CD4-positive, alpha-beta T cell (primary cell): ENCODE measurements at regions not wholly inside any gene's neighbourhood (a gene's known extent, or its start where the extent isn't known, plus 50 kb on each side); places are given as distances from the start of the nearest gene placed in this dataset.
"Not testable (repeated sequence)": the region's sequence is repeated elsewhere in the genome, so short reads cannot be mapped to it uniquely, and the experiment has no call there.

Source experiments
- ATAC-seq: fragments of 200-7000 bp; cut with Tn5 transposase; one replicate; pipeline ENCODE4 v1.10.0; 2022; ENCODE audit warnings: mild to moderate bottlenecking; ENCODE audit not compliant: poor library complexity
- CTCF ChIA-PET: fragments of 350-600 bp; sonication (Branson Sonifier 250); formaldehyde crosslinking; loops from one replicate; lab custom pipeline; 2021; ENCODE audit warnings: antibody characterized with exemption, inconsistent platforms; lab: Charles Lee
- POLR2A ChIA-PET: fragments of 350-600 bp; sonication (Branson Sonifier 250); formaldehyde crosslinking; loops from one replicate; lab custom pipeline; 2021; ENCODE audit warnings: antibody characterized with exemption, inconsistent platforms; lab: Charles Lee
- DNase-seq, 14 experiments: peaks; one replicate each; pipeline ENCODE4 v3.0.0-alpha.2; 2013 to 2020; ENCODE audit warnings: mixed read lengths in 2 of 14
- H3K27ac ChIP-seq, 2 donors: one replicate each; pipeline versions ENCODE4 v1.5.1 to v1.7.0; 2013; ENCODE audit warnings: low read length in 2 of 2, low read depth in 1 of 2, mild to moderate bottlenecking in 1 of 2
- H3K27me3 ChIP-seq, 2 experiments: 1 replicate in 1 of 2; 2 replicates in 1 of 2; pipeline versions ENCODE4 v1.6.1 to v1.7.0; 2013; ENCODE audit warnings: low read length in 2 of 2, control low read depth in 1 of 2, mild to moderate bottlenecking in 1 of 2, moderate library complexity in 1 of 2; ENCODE audit not compliant: insufficient read depth in 2 of 2, control insufficient read depth in 1 of 2
- H3K36me3 ChIP-seq: one replicate; pipeline ENCODE4 v1.6.1; 2013; ENCODE audit warnings: low read length, control low read depth; ENCODE audit not compliant: insufficient read depth
- H3K4me1 ChIP-seq: one replicate; pipeline ENCODE4 v1.6.1; 2013; ENCODE audit warnings: low read length, control low read depth; ENCODE audit not compliant: insufficient read depth
- H3K4me3 ChIP-seq: one replicate; pipeline ENCODE4 v1.5.1; 2013; ENCODE audit warnings: mild to moderate bottlenecking, low read length, moderate library complexity
- H3K9me3 ChIP-seq, 2 experiments: 1 replicate in 1 of 2; 2 replicates in 1 of 2; pipeline versions ENCODE4 v1.6.1 to v1.7.0; 2013; ENCODE audit warnings: low read length in 2 of 2, mild to moderate bottlenecking in 2 of 2, control low read depth in 1 of 2, moderate library complexity in 1 of 2; ENCODE audit not compliant: control insufficient read depth in 1 of 2, insufficient read depth in 1 of 2
- H3K27ac Mint-ChIP-seq: one replicate; pipeline ENCODE4 v1.8.0; 2020; ENCODE audit warnings: mixed read lengths
- H3K27me3 Mint-ChIP-seq: one replicate; pipeline ENCODE4 v1.8.0; 2021; ENCODE audit warnings: mixed read lengths
- H3K36me3 Mint-ChIP-seq: one replicate; pipeline ENCODE4 v1.8.0; 2021; ENCODE audit warnings: low read depth, mixed read lengths
- H3K4me1 Mint-ChIP-seq: one replicate; pipeline ENCODE4 v1.8.0; 2021; ENCODE audit warnings: low read depth, mixed read lengths
- H3K4me3 Mint-ChIP-seq: one replicate; pipeline ENCODE4 v1.8.0; 2020; ENCODE audit warnings: mild to moderate bottlenecking, mixed read lengths
- H3K9me3 Mint-ChIP-seq: one replicate; pipeline ENCODE4 v1.8.0; 2020; ENCODE audit warnings: mixed read lengths
- intact Hi-C, 2 experiments: fragments of 100-400 bp; cut with DNase I in 1 of 2; cut with micrococcal nuclease in 1 of 2; formaldehyde crosslinking; loops; one replicate each; pipeline versions ENCODE4 v1.15.1 to v1.9.0; 2023 to 2025; cut with DNase I, micrococcal nuclease
- TF ChIP-seq, protein P1 (sequence below): fragments of 200-600 bp; IDR thresholded peaks from one replicate; pipeline ENCODE4 v1.8.0; 2022; ENCODE audit warnings: antibody characterized with exemption, mild to moderate bottlenecking

- H3K36me3 ChIP-seq, H3K9me3 ChIP-seq, H3K27ac ChIP-seq, H3K4me1 ChIP-seq, POLR2A ChIA-PET, H3K4me1 Mint-ChIP-seq, H3K27me3 ChIP-seq, H3K9me3 Mint-ChIP-seq, DNase-seq, H3K4me3 ChIP-seq, H3K36me3 Mint-ChIP-seq, intact Hi-C loops, H3K4me3 Mint-ChIP-seq, CTCF ChIA-PET, H3K27ac Mint-ChIP-seq, ATAC-seq: not testable (repeated sequence)
- peaks cover 33% of the 10 kb centered on the region for H3K27me3 Mint-ChIP-seq
Observed at GRCh38 chr11:3444420-3444744, 65.4 kb upstream of the ZNF195 start.

DNA sequence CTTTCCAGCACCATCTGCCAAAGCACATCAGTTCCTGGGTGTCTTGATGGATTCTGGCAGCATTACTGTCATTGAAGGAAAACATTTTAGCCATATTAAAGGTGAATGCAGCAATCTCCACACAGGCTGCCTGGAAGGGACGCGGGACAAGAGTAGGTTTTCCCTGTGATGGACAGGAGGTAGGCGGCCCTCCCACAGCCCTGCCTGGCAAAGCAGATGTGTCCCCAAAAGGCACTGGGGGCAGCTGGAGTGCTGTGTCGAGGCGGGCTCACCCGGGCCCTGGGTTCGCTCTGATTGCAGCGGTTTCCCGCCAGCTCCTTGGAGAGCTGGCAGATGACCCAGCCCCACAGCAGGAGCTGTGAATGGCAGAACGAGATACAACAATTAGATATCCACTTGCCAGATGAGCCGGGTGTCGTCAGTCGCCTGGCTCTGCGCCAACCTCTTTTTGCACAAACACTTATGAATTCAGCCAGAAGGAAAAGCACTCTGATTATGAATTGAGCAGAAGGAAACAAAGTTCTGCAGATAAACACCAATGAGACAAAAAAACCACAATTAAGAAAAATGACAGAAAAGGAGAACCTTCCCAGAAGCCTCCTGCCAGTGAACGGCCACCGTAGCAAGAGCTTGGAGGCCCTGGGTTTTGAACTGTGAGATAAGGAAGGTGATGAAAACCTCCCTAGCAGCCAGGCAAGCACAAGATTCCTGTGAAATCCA, 64.9 kb upstream of the ZNF195 start:
- H3K36me3 ChIP-seq, H3K4me1 ChIP-seq, H3K4me1 Mint-ChIP-seq, H3K4me3 ChIP-seq, H3K9me3 Mint-ChIP-seq, intact Hi-C loops, H3K27me3 ChIP-seq, POLR2A ChIA-PET, ATAC-seq, DNase-seq, H3K4me3 Mint-ChIP-seq, H3K9me3 ChIP-seq, H3K36me3 Mint-ChIP-seq, H3K27ac ChIP-seq, CTCF ChIA-PET, H3K27ac Mint-ChIP-seq: not testable (repeated sequence)
- H3K27me3 Mint-ChIP-seq = peaks cover 36% of the 10 kb centered on the region

DNA sequence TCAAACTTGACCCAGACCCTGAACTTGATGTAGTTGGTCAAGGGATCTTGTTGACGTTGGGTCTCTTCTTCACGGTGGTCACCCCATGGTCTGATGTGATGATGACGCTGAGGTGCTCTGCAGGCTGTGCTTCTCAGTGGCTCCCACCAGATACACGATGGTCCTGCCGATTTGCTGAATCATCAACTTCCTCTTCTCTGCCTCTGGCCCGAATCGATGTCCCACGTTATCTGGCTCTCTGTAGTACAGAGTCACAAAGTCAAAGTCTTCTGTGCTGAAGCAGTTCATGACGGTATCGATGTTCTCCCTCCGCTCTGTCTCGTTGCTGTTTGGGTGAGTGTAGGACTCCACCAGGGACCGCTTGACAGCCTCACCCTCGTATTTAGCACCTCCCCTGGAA, 58.5 kb upstream of the ZNF195 start:
- H3K9me3 ChIP-seq, intact Hi-C loops, CTCF ChIA-PET: not testable (repeated sequence)

GRCh38 chr11:3434976-3435375, 56.0 kb upstream of the ZNF195 start:
- no peak overlapping the region for H3K4me3 Mint-ChIP-seq
- CTCF ChIA-PET = no interaction called here

More for the DNA sequence above, 58.5 kb upstream of the ZNF195 start:
- H3K27me3 ChIP-seq, H3K36me3 ChIP-seq, H3K4me3 ChIP-seq, H3K27ac Mint-ChIP-seq, ATAC-seq, H3K27ac ChIP-seq, H3K9me3 Mint-ChIP-seq, POLR2A ChIA-PET, H3K4me1 Mint-ChIP-seq, H3K4me1 ChIP-seq, H3K4me3 Mint-ChIP-seq, DNase-seq, H3K36me3 Mint-ChIP-seq: not testable (repeated sequence)
- H3K27me3 Mint-ChIP-seq = peaks cover 11% of the 10 kb centered on the region

DNA sequence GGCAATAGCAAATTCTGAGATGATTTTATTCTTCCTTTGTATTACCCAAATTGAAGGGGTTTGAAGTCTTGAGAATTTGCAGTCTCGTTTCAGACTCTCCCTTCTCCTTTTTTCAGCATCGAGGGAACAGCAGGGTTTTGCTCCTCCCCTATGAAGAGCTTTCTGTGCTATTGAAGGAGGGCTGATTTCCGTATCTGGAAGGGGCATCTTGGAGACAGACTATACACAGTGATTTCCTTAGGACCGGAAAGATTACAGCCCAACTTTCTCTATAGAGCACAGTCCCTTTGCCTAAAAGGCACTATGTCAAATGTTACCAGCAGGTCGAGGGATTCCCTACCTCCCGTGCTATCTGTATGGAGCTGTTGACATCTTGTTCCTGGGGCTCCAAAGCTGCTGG, 50.2 kb upstream of the ZNF195 start:
- H3K4me1 ChIP-seq, H3K4me1 Mint-ChIP-seq, DNase-seq, H3K27me3 Mint-ChIP-seq, H3K27me3 ChIP-seq, H3K27ac ChIP-seq, H3K4me3 ChIP-seq, H3K36me3 ChIP-seq, CTCF ChIA-PET, H3K36me3 Mint-ChIP-seq, POLR2A ChIA-PET, ATAC-seq, H3K9me3 Mint-ChIP-seq, H3K4me3 Mint-ChIP-seq, H3K9me3 ChIP-seq, H3K27ac Mint-ChIP-seq: not testable (repeated sequence)
- intact Hi-C loops = loop anchor here in 1 of 2 experiments (10.0 kb wide), 1 partner anchor 544 kb away; the partner anchor contains the start of gene CDKN1C

More at GRCh38 chr11:3434976-3435375, 56.0 kb upstream of the ZNF195 start:
- TF ChIP-seq, protein P1, sequence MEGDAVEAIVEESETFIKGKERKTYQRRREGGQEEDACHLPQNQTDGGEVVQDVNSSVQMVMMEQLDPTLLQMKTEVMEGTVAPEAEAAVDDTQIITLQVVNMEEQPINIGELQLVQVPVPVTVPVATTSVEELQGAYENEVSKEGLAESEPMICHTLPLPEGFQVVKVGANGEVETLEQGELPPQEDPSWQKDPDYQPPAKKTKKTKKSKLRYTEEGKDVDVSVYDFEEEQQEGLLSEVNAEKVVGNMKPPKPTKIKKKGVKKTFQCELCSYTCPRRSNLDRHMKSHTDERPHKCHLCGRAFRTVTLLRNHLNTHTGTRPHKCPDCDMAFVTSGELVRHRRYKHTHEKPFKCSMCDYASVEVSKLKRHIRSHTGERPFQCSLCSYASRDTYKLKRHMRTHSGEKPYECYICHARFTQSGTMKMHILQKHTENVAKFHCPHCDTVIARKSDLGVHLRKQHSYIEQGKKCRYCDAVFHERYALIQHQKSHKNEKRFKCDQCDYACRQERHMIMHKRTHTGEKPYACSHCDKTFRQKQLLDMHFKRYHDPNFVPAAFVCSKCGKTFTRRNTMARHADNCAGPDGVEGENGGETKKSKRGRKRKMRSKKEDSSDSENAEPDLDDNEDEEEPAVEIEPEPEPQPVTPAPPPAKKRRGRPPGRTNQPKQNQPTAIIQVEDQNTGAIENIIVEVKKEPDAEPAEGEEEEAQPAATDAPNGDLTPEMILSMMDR = no peak
- H3K9me3 ChIP-seq = no peaks in the 10 kb centered on the region
- H3K27ac Mint-ChIP-seq = no peak overlapping the region
- peaks cover 6% of the 10 kb centered on the region for H3K27me3 Mint-ChIP-seq
- POLR2A ChIA-PET = no interaction called here
- H3K36me3 Mint-ChIP-seq = no peaks in the 10 kb centered on the region
- H3K27ac ChIP-seq = no peak overlapping the region
- no peaks in the 10 kb centered on the region for H3K4me1 ChIP-seq
- ATAC-seq (no peak), DNase-seq (no peak)
- H3K4me1 Mint-ChIP-seq = no peaks in the 10 kb centered on the region
- no peaks in the 10 kb centered on the region for H3K9me3 Mint-ChIP-seq
- H3K27me3 ChIP-seq = no peaks in the 10 kb centered on the region
- intact Hi-C loops = no loop called here
- no peak overlapping the region for H3K4me3 ChIP-seq
- no peaks in the 10 kb centered on the region for H3K36me3 ChIP-seq
